ENCODE measurements at regions not wholly inside any gene's neighbourhood (a gene's known extent, or its start where the extent isn't known, plus 50 kb on each side); places are given as distances from the start of the nearest gene placed in this dataset.

GRCh38 chr15:66897416-66897815, 168.0 kb upstream of the SMAD3 start:
- Histone ChIP-seq H3K9me2 (ENCODE audit: insufficient read depth) (peaks cover 6% of the 10 kb centered on the region; the same call in 1 of the 2 replicates), H3K4me2 (no peak overlapping the region), H2AFZ (no peak overlapping the region), H4K20me1 (replicated peaks; ENCODE audit: insufficient read depth) (no peaks in the 10 kb centered on the region), H3K79me2 (replicated peaks; ENCODE audit: insufficient read depth) (no peaks in the 10 kb centered on the region), H3K4me1 (ENCODE audit: insufficient read depth) (no peaks in the 10 kb centered on the region), H3K36me3 (ENCODE audit: insufficient read depth) (no peaks in the 10 kb centered on the region), H3K27me3 (ENCODE audit: insufficient read depth) (no peaks in the 10 kb centered on the region), H3K27ac (ENCODE audit: low read depth) (no peak overlapping the region), H3K4me3 (no peak overlapping the region), H3F3A (replicated peaks; ENCODE audit: low read depth) (no peaks in the 10 kb centered on the region)
- TF ChIP-seq, protein P1, sequence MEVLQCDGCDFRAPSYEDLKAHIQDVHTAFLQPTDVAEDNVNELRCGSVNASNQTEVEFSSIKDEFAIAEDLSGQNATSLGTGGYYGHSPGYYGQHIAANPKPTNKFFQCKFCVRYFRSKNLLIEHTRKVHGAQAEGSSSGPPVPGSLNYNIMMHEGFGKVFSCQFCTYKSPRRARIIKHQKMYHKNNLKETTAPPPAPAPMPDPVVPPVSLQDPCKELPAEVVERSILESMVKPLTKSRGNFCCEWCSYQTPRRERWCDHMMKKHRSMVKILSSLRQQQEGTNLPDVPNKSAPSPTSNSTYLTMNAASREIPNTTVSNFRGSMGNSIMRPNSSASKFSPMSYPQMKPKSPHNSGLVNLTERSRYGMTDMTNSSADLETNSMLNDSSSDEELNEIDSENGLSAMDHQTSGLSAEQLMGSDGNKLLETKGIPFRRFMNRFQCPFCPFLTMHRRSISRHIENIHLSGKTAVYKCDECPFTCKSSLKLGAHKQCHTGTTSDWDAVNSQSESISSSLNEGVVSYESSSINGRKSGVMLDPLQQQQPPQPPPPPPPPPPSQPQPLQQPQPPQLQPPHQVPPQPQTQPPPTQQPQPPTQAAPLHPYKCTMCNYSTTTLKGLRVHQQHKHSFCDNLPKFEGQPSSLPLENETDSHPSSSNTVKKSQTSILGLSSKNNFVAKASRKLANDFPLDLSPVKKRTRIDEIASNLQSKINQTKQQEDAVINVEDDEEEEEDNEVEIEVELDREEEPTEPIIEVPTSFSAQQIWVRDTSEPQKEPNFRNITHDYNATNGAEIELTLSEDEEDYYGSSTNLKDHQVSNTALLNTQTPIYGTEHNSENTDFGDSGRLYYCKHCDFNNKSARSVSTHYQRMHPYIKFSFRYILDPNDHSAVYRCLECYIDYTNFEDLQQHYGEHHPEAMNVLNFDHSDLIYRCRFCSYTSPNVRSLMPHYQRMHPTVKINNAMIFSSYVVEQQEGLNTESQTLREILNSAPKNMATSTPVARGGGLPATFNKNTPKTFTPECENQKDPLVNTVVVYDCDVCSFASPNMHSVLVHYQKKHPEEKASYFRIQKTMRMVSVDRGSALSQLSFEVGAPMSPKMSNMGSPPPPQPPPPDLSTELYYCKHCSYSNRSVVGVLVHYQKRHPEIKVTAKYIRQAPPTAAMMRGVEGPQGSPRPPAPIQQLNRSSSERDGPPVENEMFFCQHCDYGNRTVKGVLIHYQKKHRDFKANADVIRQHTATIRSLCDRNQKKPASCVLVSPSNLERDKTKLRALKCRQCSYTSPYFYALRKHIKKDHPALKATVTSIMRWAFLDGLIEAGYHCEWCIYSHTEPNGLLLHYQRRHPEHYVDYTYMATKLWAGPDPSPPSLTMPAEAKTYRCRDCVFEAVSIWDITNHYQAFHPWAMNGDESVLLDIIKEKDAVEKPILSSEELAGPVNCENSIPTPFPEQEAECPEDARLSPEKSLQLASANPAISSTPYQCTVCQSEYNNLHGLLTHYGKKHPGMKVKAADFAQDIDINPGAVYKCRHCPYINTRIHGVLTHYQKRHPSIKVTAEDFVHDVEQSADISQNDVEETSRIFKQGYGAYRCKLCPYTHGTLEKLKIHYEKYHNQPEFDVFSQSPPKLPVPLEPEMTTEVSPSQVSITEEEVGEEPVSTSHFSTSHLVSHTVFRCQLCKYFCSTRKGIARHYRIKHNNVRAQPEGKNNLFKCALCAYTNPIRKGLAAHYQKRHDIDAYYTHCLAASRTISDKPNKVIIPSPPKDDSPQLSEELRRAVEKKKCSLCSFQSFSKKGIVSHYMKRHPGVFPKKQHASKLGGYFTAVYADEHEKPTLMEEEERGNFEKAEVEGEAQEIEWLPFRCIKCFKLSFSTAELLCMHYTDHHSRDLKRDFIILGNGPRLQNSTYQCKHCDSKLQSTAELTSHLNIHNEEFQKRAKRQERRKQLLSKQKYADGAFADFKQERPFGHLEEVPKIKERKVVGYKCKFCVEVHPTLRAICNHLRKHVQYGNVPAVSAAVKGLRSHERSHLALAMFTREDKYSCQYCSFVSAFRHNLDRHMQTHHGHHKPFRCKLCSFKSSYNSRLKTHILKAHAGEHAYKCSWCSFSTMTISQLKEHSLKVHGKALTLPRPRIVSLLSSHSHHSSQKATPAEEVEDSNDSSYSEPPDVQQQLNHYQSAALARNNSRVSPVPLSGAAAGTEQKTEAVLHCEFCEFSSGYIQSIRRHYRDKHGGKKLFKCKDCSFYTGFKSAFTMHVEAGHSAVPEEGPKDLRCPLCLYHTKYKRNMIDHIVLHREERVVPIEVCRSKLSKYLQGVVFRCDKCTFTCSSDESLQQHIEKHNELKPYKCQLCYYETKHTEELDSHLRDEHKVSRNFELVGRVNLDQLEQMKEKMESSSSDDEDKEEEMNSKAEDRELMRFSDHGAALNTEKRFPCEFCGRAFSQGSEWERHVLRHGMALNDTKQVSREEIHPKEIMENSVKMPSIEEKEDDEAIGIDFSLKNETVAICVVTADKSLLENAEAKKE (CRISPR knock-in tag; IDR thresholded peaks at IDR 0.05), result no peak
- TF ChIP-seq EZH2 (IDR thresholded peaks at IDR 0.05; ENCODE audit: low read depth, unreplicated experiment) (no peak), CREB1 (CRISPR knock-in tag; IDR thresholded peaks at IDR 0.05; ENCODE audit: low read depth) (no peak), ZNF114 (CRISPR knock-in tag; IDR thresholded peaks at IDR 0.05) (no peak), CTCF (conservative IDR thresholded peaks at IDR 0.05; ENCODE audit: low read depth in 2 of 2) (no peak), NANOG (IDR thresholded peaks at IDR 0.05; ENCODE audit: borderline replicate concordance) (no peak), STAT1 (IDR thresholded peaks at IDR 0.05; ENCODE audit: unreplicated experiment) (no peak), EZH2phosphoT487 (IDR thresholded peaks at IDR 0.05; ENCODE audit: unreplicated experiment) (no peak), POLR2AphosphoS5 (IDR thresholded peaks at IDR 0.05; ENCODE audit: low read depth) (no peak)
- Mint-ChIP-seq H3K27ac (no peak overlapping the region), H3K36me3 (ENCODE audit: low read depth) (no peaks in the 10 kb centered on the region), H3K4me3 (no peak overlapping the region), H3K4me1 (peaks cover 18% of the 10 kb centered on the region), H3K9me3 (no peaks in the 10 kb centered on the region), H3K27me3 (ENCODE audit: insufficient read depth, low read depth, poor library complexity) (peaks cover 5% of the 10 kb centered on the region)
- DNase-seq (ENCODE audit: low spot score) (no peak), ATAC-seq (no peak)

All from GM23338 (cell line).